B cell (primary cell): ENCODE measurements at regions not wholly inside any gene's neighbourhood (a gene's known extent, or its start where the extent isn't known, plus 50 kb on each side); places are given as distances from the start of the nearest gene placed in this dataset.

ENCODE experiments used
- ATAC-seq: fragments of 200-7000 bp; cut with Tn5 transposase; one replicate; pipeline ENCODE4 v1.10.0; 2021; ENCODE audit warnings: low read depth, mild to moderate bottlenecking, moderate number of reproducible peaks, moderate library complexity
- CTCF ChIA-PET: fragments of 350-600 bp; sonication (Branson Sonifier 250); formaldehyde crosslinking; loops from one replicate; lab custom pipeline; 2021; ENCODE audit warnings: antibody characterized with exemption, inconsistent platforms; lab: Charles Lee
- POLR2A ChIA-PET: fragments of 350-600 bp; sonication (Branson Sonifier 250); formaldehyde crosslinking; loops from one replicate; lab custom pipeline; 2021; ENCODE audit warnings: antibody characterized with exemption; lab: Charles Lee
- DNase-seq: peaks from one replicate; pipeline ENCODE4 v3.0.0; 2013
- H2AFZ ChIP-seq: 2 replicates; pipeline ENCODE4 v1.6.1; 2012; ENCODE audit warnings: mild to moderate bottlenecking, low read depth, low read length; ENCODE audit not compliant: insufficient read depth, poor library complexity, severe bottlenecking
- H3K27ac ChIP-seq, 2 donors: 1 replicate in 1 of 2; 2 replicates in 1 of 2; pipeline ENCODE4 v1.5.1; 2012 to 2013; ENCODE audit warnings: low read length in 2 of 2, mild to moderate bottlenecking in 2 of 2, moderate library complexity in 1 of 2
- H3K27me3 ChIP-seq, 4 experiments: fragments of 200-600 bp in 1 of 4; sonication (generic) in 1 of 4; replicated peaks in 1 of 4; 1 replicate in 2 of 4; 2 replicates in 2 of 4; pipeline versions ENCODE4 v1.6.1 to v1.7.0; 2013 to 2016; ENCODE audit warnings: low read length in 3 of 4, mild to moderate bottlenecking in 2 of 4, mixed read lengths in 1 of 4, moderate library complexity in 1 of 4; ENCODE audit not compliant: insufficient read depth in 4 of 4, control insufficient read depth in 3 of 4; ENCODE audit errors: control extremely low read depth in 1 of 4
- H3K36me3 ChIP-seq, 2 experiments: replicated peaks in 1 of 2; 1 replicate in 1 of 2; 2 replicates in 1 of 2; pipeline versions ENCODE4 v1.6.1 to v1.7.1; 2013; ENCODE audit warnings: low read length in 1 of 2; ENCODE audit not compliant: insufficient read depth in 2 of 2, control insufficient read depth in 1 of 2; ENCODE audit errors: control extremely low read depth in 1 of 2, extremely low read depth in 1 of 2
- H3K4me1 ChIP-seq, 2 donors: fragments of 200-600 bp in 1 of 2; sonication (generic) in 1 of 2; 1 replicate in 1 of 2; 2 replicates in 1 of 2; pipeline versions ENCODE4 v1.5.1 to v1.6.1; 2013 to 2017; ENCODE audit warnings: low read length in 2 of 2; ENCODE audit not compliant: control insufficient read depth in 2 of 2, insufficient read depth in 2 of 2
- H3K4me2 ChIP-seq: replicated peaks from 2 replicates; pipeline ENCODE3; 2012; ENCODE audit warnings: mild to moderate bottlenecking, low read depth, low read length; ENCODE audit not compliant: poor library complexity, severe bottlenecking
- H3K4me3 ChIP-seq, 5 experiments: fragments of 200-600 bp in 1 of 5; sonication (generic) in 1 of 5; 1 replicate in 3 of 5; 2 replicates in 2 of 5; pipeline versions ENCODE4 v1.5.1 to v1.7.0; 2011 to 2016; ENCODE audit warnings: low read length in 4 of 5, mild to moderate bottlenecking in 4 of 5, low read depth in 2 of 5, control low read depth in 1 of 5, moderate library complexity in 1 of 5; ENCODE audit not compliant: insufficient read depth in 1 of 5; ENCODE audit errors: control extremely low read depth in 1 of 5, extremely low read depth in 1 of 5
- H3K79me2 ChIP-seq: fragments of 200-600 bp; sonication (generic); one replicate; pipeline ENCODE4 v1.6.0; 2016; ENCODE audit warnings: low read length; ENCODE audit not compliant: control insufficient read depth, insufficient read depth
- H3K9ac ChIP-seq: fragments of 200-600 bp; sonication (generic); 2 replicates; pipeline ENCODE4 v1.6.1; 2017; ENCODE audit warnings: mild to moderate bottlenecking, low read length, moderate library complexity
- H3K9me3 ChIP-seq, 3 donors: one replicate each; pipeline versions ENCODE4 v1.6.1 to v1.7.1; 2013; ENCODE audit warnings: low read length in 2 of 3; ENCODE audit not compliant: control insufficient read depth in 2 of 3, insufficient read depth in 1 of 3; ENCODE audit errors: control extremely low read depth in 1 of 3
- H4K20me1 ChIP-seq: 2 replicates; pipeline ENCODE4 v1.6.0; 2012; ENCODE audit warnings: mild to moderate bottlenecking, low read length; ENCODE audit not compliant: insufficient read depth, control insufficient read depth, poor library complexity, severe bottlenecking
- H3K27ac Mint-ChIP-seq: one replicate; pipeline ENCODE4 v1.8.0; 2021; ENCODE audit warnings: mixed read lengths
- H3K27me3 Mint-ChIP-seq: one replicate; pipeline ENCODE4 v1.8.0; 2021; ENCODE audit warnings: mixed read lengths
- H3K4me1 Mint-ChIP-seq: one replicate; pipeline ENCODE4 v1.8.0; 2021; ENCODE audit warnings: mixed read lengths
- H3K4me3 Mint-ChIP-seq: one replicate; pipeline ENCODE4 v1.8.0; 2021; ENCODE audit warnings: mixed read lengths
- H3K9me3 Mint-ChIP-seq: one replicate; pipeline ENCODE4 v1.8.0; 2022; ENCODE audit warnings: mixed read lengths; ENCODE audit not compliant: insufficient read depth
- CTCF ChIP-seq: fragments of 200-600 bp; IDR thresholded peaks from one replicate; pipeline ENCODE4 v1.8.0; 2022; ENCODE audit warnings: antibody characterized with exemption, mild to moderate bottlenecking
- EZH2 ChIP-seq: IDR thresholded peaks from 2 replicates; pipeline ENCODE4 v1.6.1; 2012; ENCODE audit warnings: borderline replicate concordance, low read depth, mild to moderate bottlenecking, moderate library complexity, low read length; ENCODE audit not compliant: insufficient read depth, poor library complexity, severe bottlenecking
- WGBS: methylation state at CpG from one replicate; pipeline ENCODE4 v1.1.5; 2013; ENCODE audit warnings: missing lambda C conversion rate; ENCODE audit not compliant: insufficient coverage; 5-methylcytosine and 5-hydroxymethylcytosine counted together
- intact Hi-C: fragments of 100-400 bp; cut with micrococcal nuclease; formaldehyde crosslinking; loops from one replicate; pipeline ENCODE4 v1.10.0; 2022

DNA sequence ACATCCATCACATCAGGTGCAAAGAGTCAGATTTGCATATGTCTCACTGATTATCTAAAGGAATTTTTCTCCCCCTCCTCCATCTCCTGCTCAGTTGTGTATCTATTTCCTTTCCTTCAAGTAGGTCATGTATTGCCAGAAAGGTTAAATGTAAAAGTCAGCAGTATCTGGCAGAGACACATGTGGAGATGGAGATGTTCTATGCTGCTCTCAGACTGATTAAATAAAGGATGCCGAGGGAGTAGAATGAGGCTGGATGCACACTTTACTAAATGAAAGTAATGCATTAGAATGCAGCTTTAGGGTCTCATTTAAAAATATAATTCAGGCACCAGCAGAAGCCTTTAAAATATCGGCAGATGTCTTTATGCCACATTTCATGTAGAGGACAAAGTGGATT is 555.3 kb downstream of the RNF144A start:
- H3K27ac Mint-ChIP-seq, result no peak overlapping the region

DNA sequence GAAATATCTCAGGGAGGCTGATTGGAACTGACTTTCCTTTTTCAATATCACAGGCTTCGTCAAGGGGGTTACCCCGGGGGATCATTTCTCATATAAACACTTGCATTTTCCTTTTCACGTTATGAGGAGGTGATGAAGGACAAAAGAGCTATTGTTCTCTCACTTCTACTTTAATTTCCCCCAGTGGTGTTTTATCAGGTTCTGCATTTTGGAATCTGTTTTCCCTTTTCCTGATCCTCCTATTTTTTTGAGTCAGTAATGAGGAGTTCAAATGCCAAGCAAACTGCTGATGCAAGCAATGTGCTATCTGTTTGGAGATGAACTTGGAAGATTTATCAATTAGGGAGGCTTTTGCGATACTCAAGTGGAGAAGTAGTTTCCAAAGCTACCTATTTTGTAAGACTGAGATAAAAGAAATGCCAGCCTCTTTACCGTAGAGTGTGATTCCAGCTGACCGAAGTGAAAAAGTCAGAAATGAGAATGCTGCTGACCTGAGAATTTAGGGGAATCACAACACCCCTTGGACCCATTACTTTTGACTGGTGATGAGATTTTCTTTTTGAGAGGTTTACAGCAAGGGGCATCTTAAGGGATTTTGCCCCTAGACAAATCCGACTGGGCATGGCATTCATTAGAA is 556.0 kb downstream of the RNF144A start:
- POLR2A ChIA-PET, result no interaction called here
- DNase-seq, result no peak
- H3K27ac Mint-ChIP-seq, result no peak overlapping the region

More for the DNA sequence above, 555.3 kb downstream of the RNF144A start:
- POLR2A ChIA-PET, result no interaction called here
- Histone ChIP-seq H3K36me3 (no peaks in the 10 kb centered on the region), H3K27me3 (no peaks in the 10 kb centered on the region), H3K4me2 (no peak overlapping the region), H4K20me1 (no peaks in the 10 kb centered on the region), H3K9me3 (no peaks in the 10 kb centered on the region), H3K27ac (no peak overlapping the region), H3K9ac (no peak overlapping the region), H3K4me1 (no peaks in the 10 kb centered on the region), H2AFZ (no peak overlapping the region), H3K79me2 (no peaks in the 10 kb centered on the region), H3K4me3 (no peak overlapping the region)
- Mint-ChIP-seq H3K4me1 (no peaks in the 10 kb centered on the region), H3K9me3 (no peaks in the 10 kb centered on the region), H3K4me3 (no peak overlapping the region), H3K27me3 (peaks cover 16% of the 10 kb centered on the region)
- ATAC-seq (no peak), DNase-seq (no peak)
- intact Hi-C loops, result no loop called here
- TF ChIP-seq EZH2 (no peak), CTCF (no peak)
- CTCF ChIA-PET, result no interaction called here
- no CpG with 5 or more reads among the region's 2 CpGs for WGBS

More for the DNA sequence above, 556.0 kb downstream of the RNF144A start:
- Histone ChIP-seq H3K79me2 (no peaks in the 10 kb centered on the region), H3K4me2 (no peak overlapping the region), H3K4me1 (no peaks in the 10 kb centered on the region), H3K4me3 (no peak overlapping the region), H3K36me3 (no peaks in the 10 kb centered on the region), H3K27ac (no peak overlapping the region), H3K27me3 (no peaks in the 10 kb centered on the region), H3K9ac (no peak overlapping the region), H3K9me3 (no peaks in the 10 kb centered on the region), H4K20me1 (no peaks in the 10 kb centered on the region), H2AFZ (no peak overlapping the region)
- intact Hi-C loops, result no loop called here
- CTCF ChIA-PET, result no interaction called here
- no peaks in the 10 kb centered on the region for H3K9me3 Mint-ChIP-seq
- TF ChIP-seq CTCF (no peak), EZH2 (no peak)
- no peak for ATAC-seq
- no peak overlapping the region for H3K4me3 Mint-ChIP-seq
- peaks cover 16% of the 10 kb centered on the region for H3K27me3 Mint-ChIP-seq
- 100% methylated on average over 2 of the region's 7 CpGs for WGBS
- no peaks in the 10 kb centered on the region for H3K4me1 Mint-ChIP-seq
